Tibial nerve (tissue), 4 donors: ENCODE measurements at regions not wholly inside any gene's neighbourhood (a gene's known extent, or its start where the extent isn't known, plus 50 kb on each side); places are given as distances from the start of the nearest gene placed in this dataset.

Source experiments
- EP300 ChIP-seq, 2 donors: sonication (generic); formaldehyde crosslinking; IDR thresholded peaks; one replicate each; pipeline ENCODE4 v1.6.1; 2017; ENCODE audit warnings: antibody characterized with exemption in 2 of 2, mild to moderate bottlenecking in 1 of 2
- POLR2A ChIP-seq, 2 donors: fragments of 450-650 bp; IDR thresholded peaks; one replicate each; pipeline ENCODE4 v1.6.1; 2017; ENCODE audit warnings: antibody characterized with exemption in 2 of 2, mild to moderate bottlenecking in 2 of 2, moderate library complexity in 2 of 2
- TF ChIP-seq, protein P1 (sequence below), 5 experiments: fragments of 200-600 bp in 3 of 5; fragments of 450-650 bp in 2 of 5; sonication (generic) in 3 of 5; IDR thresholded peaks; one replicate each; pipeline ENCODE4 v1.5.1; 2016 to 2019; ENCODE audit warnings: antibody characterized with exemption in 5 of 5, mild to moderate bottlenecking in 3 of 5, moderate library complexity in 2 of 5

DNA sequence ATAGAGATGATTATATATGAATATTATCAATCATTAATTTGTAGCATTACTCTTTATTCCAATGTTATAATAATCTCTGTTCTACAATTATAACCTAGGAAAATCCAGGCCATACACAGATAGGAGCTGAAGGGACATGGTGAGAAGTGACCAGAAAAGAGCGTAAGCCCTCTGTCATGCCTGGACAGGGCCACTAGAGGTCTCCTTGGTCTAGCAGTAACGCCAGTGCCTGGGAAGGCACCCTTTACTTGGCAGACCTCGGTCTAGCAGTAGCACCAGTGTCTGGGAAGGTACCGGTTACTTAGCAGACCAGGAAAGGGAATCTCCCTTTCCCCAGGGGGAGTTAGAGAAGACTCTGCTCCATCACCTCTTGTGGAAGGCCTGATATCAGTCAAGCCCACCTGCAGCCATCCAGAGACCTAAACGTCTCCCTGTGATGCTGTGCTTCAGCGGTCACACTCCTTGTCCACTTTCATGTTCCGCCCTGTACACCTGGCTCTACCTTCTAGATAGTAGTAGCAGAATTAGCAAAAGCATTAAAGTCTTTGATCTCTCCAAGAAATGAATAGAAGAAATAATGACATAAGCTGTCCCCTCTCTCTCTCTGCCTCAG, 447.5 kb upstream of the FSIP2 start:
- TF ChIP-seq EP300 (IDR thresholded peaks at IDR 0.05) = no peak
- TF ChIP-seq, protein P1, sequence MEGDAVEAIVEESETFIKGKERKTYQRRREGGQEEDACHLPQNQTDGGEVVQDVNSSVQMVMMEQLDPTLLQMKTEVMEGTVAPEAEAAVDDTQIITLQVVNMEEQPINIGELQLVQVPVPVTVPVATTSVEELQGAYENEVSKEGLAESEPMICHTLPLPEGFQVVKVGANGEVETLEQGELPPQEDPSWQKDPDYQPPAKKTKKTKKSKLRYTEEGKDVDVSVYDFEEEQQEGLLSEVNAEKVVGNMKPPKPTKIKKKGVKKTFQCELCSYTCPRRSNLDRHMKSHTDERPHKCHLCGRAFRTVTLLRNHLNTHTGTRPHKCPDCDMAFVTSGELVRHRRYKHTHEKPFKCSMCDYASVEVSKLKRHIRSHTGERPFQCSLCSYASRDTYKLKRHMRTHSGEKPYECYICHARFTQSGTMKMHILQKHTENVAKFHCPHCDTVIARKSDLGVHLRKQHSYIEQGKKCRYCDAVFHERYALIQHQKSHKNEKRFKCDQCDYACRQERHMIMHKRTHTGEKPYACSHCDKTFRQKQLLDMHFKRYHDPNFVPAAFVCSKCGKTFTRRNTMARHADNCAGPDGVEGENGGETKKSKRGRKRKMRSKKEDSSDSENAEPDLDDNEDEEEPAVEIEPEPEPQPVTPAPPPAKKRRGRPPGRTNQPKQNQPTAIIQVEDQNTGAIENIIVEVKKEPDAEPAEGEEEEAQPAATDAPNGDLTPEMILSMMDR (IDR thresholded peaks at IDR 0.05) = peak in 3 of 5 experiments; percentile 16 to 55 (median 18)
- TF ChIP-seq POLR2A (IDR thresholded peaks at IDR 0.05) = no peak
